ENCODE measurements at regions not wholly inside any gene's neighbourhood (a gene's known extent, or its start where the extent isn't known, plus 50 kb on each side); places are given as distances from the start of the nearest gene placed in this dataset.

DNA sequence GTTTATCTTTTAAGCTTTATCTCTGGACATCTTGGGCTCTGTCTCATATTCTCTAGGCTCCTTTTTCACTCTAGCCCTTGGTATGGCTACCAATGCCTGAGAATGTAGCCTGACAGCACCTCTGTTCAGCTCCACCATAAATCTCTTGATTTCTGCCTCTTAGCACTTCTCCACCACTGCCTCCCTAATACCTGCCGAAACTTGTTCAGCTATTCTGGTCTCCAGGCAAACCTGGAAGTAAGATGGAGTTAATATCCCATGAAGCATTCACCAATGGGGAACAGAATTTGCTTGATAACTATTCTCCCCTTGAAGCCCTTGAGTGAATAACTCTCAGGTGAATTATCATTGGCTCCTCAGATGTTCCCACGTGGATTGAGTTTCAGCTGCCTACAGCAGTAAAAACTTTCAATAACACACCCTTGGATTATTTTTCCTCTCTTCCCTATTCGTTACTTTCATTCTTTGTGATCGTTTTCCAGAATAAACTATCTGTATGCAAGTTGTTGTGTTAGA is 145.6 kb downstream of the EVA1A start:
- Mint-ChIP-seq H3K4me3 (ENCODE audit: unreplicated experiment) (no peak overlapping the region), H3K27ac (ENCODE audit: unreplicated experiment) (no peak overlapping the region), H3K27me3 (ENCODE audit: low read depth) (peaks cover 43% of the 10 kb centered on the region), H3K4me1 (ENCODE audit: low read depth) (peaks cover 3% of the 10 kb centered on the region), H3K36me3 (ENCODE audit: low read depth) (peaks cover 5% of the 10 kb centered on the region), H3K9me3 (ENCODE audit: low read depth) (peaks cover 9% of the 10 kb centered on the region)
- no peak for DNase-seq (ENCODE audit: low spot score)
- TF ChIP-seq, protein P1, sequence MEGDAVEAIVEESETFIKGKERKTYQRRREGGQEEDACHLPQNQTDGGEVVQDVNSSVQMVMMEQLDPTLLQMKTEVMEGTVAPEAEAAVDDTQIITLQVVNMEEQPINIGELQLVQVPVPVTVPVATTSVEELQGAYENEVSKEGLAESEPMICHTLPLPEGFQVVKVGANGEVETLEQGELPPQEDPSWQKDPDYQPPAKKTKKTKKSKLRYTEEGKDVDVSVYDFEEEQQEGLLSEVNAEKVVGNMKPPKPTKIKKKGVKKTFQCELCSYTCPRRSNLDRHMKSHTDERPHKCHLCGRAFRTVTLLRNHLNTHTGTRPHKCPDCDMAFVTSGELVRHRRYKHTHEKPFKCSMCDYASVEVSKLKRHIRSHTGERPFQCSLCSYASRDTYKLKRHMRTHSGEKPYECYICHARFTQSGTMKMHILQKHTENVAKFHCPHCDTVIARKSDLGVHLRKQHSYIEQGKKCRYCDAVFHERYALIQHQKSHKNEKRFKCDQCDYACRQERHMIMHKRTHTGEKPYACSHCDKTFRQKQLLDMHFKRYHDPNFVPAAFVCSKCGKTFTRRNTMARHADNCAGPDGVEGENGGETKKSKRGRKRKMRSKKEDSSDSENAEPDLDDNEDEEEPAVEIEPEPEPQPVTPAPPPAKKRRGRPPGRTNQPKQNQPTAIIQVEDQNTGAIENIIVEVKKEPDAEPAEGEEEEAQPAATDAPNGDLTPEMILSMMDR (IDR thresholded peaks at IDR 0.05): no peak

DNA sequence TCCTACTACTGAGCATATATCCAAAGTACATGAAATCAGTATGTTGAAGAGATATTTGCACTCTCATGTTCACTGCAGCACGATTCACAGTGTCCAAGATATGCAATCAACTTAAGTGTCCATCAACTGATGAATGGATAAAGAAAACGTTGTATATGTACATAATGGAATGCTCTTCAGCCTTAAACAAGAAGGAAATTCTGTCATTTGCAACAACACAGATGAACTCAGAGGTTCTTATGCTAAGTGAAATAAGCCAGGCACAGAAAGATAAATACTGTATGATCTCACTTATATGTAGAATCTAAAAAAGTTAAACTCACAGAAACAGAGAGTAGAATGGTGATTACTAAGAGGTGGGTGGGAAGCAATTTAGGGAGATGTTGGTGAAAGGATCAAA is 149.2 kb downstream of the EVA1A start:
- Mint-ChIP-seq H3K27me3 (ENCODE audit: low read depth) (peaks cover 38% of the 10 kb centered on the region), H3K36me3 (ENCODE audit: low read depth) (peaks cover 8% of the 10 kb centered on the region), H3K9me3 (ENCODE audit: low read depth) (peaks cover 11% of the 10 kb centered on the region), H3K27ac (ENCODE audit: unreplicated experiment) (no peak overlapping the region), H3K4me1 (ENCODE audit: low read depth) (no peaks in the 10 kb centered on the region), H3K4me3 (ENCODE audit: unreplicated experiment) (no peak overlapping the region)
- DNase-seq (ENCODE audit: low spot score): no peak
- TF ChIP-seq, protein P1 (IDR thresholded peaks at IDR 0.05): no peak

DNA sequence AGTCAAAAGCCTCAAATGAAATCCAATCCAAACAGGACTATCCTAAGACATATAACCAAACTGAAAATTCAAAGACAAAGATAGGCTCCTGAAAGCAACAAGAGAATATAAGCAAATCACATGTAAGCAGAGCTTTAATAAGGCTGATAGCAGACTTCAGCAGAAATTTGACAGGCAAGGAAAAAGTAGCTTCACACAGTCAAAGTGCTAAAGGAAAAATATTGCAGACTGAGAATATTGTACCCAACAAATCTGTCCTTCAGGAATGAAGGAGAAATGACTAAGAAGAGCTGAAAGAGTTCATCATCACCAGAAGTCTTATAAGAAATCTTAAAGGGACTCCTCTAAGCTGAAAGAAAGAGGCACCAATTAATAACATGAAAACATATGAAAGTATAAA is 150.0 kb downstream of the EVA1A start:
- no peak overlapping the region for H3K27ac Mint-ChIP-seq (ENCODE audit: unreplicated experiment)
- H3K4me3 Mint-ChIP-seq (ENCODE audit: unreplicated experiment): no peak overlapping the region
- H3K4me1 Mint-ChIP-seq (ENCODE audit: low read depth): no peaks in the 10 kb centered on the region
- peaks cover 11% of the 10 kb centered on the region for H3K9me3 Mint-ChIP-seq (ENCODE audit: low read depth)
- peaks cover 8% of the 10 kb centered on the region for H3K36me3 Mint-ChIP-seq (ENCODE audit: low read depth)
- no peak for DNase-seq (ENCODE audit: low spot score)
- peaks cover 40% of the 10 kb centered on the region for H3K27me3 Mint-ChIP-seq (ENCODE audit: low read depth)
- TF ChIP-seq, protein P1 (IDR thresholded peaks at IDR 0.05): no peak

- peaks cover 50% of the 10 kb centered on the region for H3K27me3 Mint-ChIP-seq (ENCODE audit: low read depth)
- no peaks in the 10 kb centered on the region for H3K4me1 Mint-ChIP-seq (ENCODE audit: low read depth)
- H3K9me3 Mint-ChIP-seq (ENCODE audit: low read depth): peaks cover 11% of the 10 kb centered on the region
- no peak overlapping the region for H3K4me3 Mint-ChIP-seq (ENCODE audit: unreplicated experiment)
- no peak for DNase-seq (ENCODE audit: low spot score)
- H3K36me3 Mint-ChIP-seq (ENCODE audit: low read depth): peaks cover 8% of the 10 kb centered on the region
- TF ChIP-seq, protein P1 (IDR thresholded peaks at IDR 0.05): no peak
- H3K27ac Mint-ChIP-seq (ENCODE audit: unreplicated experiment): no peak overlapping the region
These were observed 152.0 kb downstream of the EVA1A start for GRCh38 chr2:75408771-75409170.

- no peaks in the 10 kb centered on the region for H3K4me1 Mint-ChIP-seq (ENCODE audit: low read depth)
- peaks cover 8% of the 10 kb centered on the region for H3K36me3 Mint-ChIP-seq (ENCODE audit: low read depth)
- no peak overlapping the region for H3K27ac Mint-ChIP-seq (ENCODE audit: unreplicated experiment)
- H3K27me3 Mint-ChIP-seq (ENCODE audit: low read depth): peaks cover 49% of the 10 kb centered on the region
- TF ChIP-seq, protein P1 (IDR thresholded peaks at IDR 0.05): no peak
- peaks cover 11% of the 10 kb centered on the region for H3K9me3 Mint-ChIP-seq (ENCODE audit: low read depth)
- H3K4me3 Mint-ChIP-seq (ENCODE audit: unreplicated experiment): no peak overlapping the region
- no peak for DNase-seq (ENCODE audit: low spot score)
These were observed 153.7 kb downstream of the EVA1A start for GRCh38 chr2:75407038-75407530.

Measured in chondrocyte (in vitro differentiated cells).